CD4-positive, CD25-positive, alpha-beta regulatory T cell (primary cell): ENCODE measurements at regions not wholly inside any gene's neighbourhood (a gene's known extent, or its start where the extent isn't known, plus 50 kb on each side); places are given as distances from the start of the nearest gene placed in this dataset.

Experiments
- ATAC-seq, 2 donors: fragments of 150-1000 bp; cut with Tn5 transposase; one replicate each; pipeline ENCODE4 v1.10.0; 2021; ENCODE audit warnings: low read depth in 2 of 2, moderate number of reproducible peaks in 2 of 2, moderate library complexity in 1 of 2
- DNase-seq, 3 donors: peaks; one replicate each; pipeline versions ENCODE4 v3.0.0 to v3.0.0-alpha.2; 2012 to 2022; ENCODE audit warnings: mixed read lengths in 1 of 3
- H3K27ac ChIP-seq: one replicate; pipeline ENCODE4 v1.7.0; 2013; ENCODE audit warnings: mild to moderate bottlenecking, low read length; ENCODE audit not compliant: insufficient read depth, poor library complexity, severe bottlenecking
- H3K27me3 ChIP-seq: one replicate; pipeline ENCODE4 v1.7.0; 2013; ENCODE audit warnings: low read length; ENCODE audit not compliant: control insufficient read depth, insufficient read depth
- H3K36me3 ChIP-seq: one replicate; pipeline ENCODE4 v1.7.0; 2013; ENCODE audit warnings: mild to moderate bottlenecking, low read length, moderate library complexity; ENCODE audit not compliant: control insufficient read depth, insufficient read depth
- H3K4me1 ChIP-seq: 2 replicates; pipeline ENCODE4 v1.7.0; 2013; ENCODE audit warnings: mild to moderate bottlenecking, low read length; ENCODE audit not compliant: insufficient read depth, control insufficient read depth, poor library complexity, severe bottlenecking
- H3K4me3 ChIP-seq: one replicate; pipeline ENCODE4 v1.7.0; 2013; ENCODE audit warnings: low read depth, mild to moderate bottlenecking, low read length, moderate library complexity
- H3K9me3 ChIP-seq, 2 experiments: 1 replicate in 1 of 2; 2 replicates in 1 of 2; pipeline ENCODE4 v1.7.0; 2013; ENCODE audit warnings: low read length in 2 of 2, mild to moderate bottlenecking in 1 of 2, moderate library complexity in 1 of 2; ENCODE audit not compliant: control insufficient read depth in 2 of 2
- H3K27ac Mint-ChIP-seq, 3 donors: one replicate each; pipeline ENCODE4 v1.8.0; 2020 to 2022; ENCODE audit warnings: mild to moderate bottlenecking in 3 of 3, mixed read lengths in 3 of 3, moderate library complexity in 2 of 3
- H3K27me3 Mint-ChIP-seq: one replicate; pipeline ENCODE4 v1.8.0; 2022; ENCODE audit warnings: mild to moderate bottlenecking, mixed read lengths
- H3K36me3 Mint-ChIP-seq: one replicate; pipeline ENCODE4 v1.8.0; 2020; ENCODE audit warnings: mixed read lengths
- H3K4me1 Mint-ChIP-seq, 4 donors: one replicate each; pipeline ENCODE4 v1.8.0; 2020 to 2022; ENCODE audit warnings: mixed read lengths in 4 of 4, mild to moderate bottlenecking in 1 of 4
- H3K4me3 Mint-ChIP-seq, 4 donors: one replicate each; pipeline ENCODE4 v1.8.0; 2020 to 2022; ENCODE audit warnings: mild to moderate bottlenecking in 4 of 4, mixed read lengths in 4 of 4, moderate library complexity in 3 of 4
- H3K9me3 Mint-ChIP-seq, 7 donors: one replicate each; pipeline ENCODE4 v1.8.0; 2020 to 2022; ENCODE audit warnings: mixed read lengths in 7 of 7, mild to moderate bottlenecking in 3 of 7, moderate library complexity in 2 of 7

DNA sequence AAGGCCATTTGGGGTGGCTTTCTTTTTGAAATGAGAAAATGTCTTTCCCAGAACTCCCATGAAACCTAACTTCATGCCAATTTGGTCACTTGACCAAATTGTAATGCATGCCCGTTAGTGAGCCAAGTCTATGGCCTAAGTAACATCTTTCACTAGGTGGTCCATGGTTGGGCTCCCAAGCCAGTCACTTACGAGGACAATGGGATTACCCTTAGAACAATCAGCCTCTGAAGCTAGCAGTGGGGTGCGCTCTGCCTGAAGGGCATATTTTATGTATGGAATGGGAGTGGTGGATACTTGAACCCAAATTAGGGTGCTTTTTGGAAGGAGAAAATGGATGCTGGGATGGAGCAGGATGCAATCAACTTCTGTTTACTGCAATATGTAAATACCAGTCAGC lies 127.4 kb upstream of the GOLIM4 start:
- H3K4me3 Mint-ChIP-seq = no peak overlapping the region
- H3K36me3 ChIP-seq = no peaks in the 10 kb centered on the region
- H3K36me3 Mint-ChIP-seq = no peaks in the 10 kb centered on the region
- H3K4me1 ChIP-seq = no peaks in the 10 kb centered on the region
- H3K9me3 ChIP-seq = no peaks in the 10 kb centered on the region
- no peak overlapping the region for H3K4me3 ChIP-seq
- DNase-seq = no peak
- H3K4me1 Mint-ChIP-seq = no peaks in the 10 kb centered on the region
- no peak for ATAC-seq
- no peaks in the 10 kb centered on the region for H3K27me3 Mint-ChIP-seq
- no peak overlapping the region for H3K27ac ChIP-seq
- no peak overlapping the region for H3K27ac Mint-ChIP-seq
- peaks cover 0 to 6% (median 4%) of the 10 kb centered on the region in 7 donors for H3K9me3 Mint-ChIP-seq
- H3K27me3 ChIP-seq = no peaks in the 10 kb centered on the region

DNA sequence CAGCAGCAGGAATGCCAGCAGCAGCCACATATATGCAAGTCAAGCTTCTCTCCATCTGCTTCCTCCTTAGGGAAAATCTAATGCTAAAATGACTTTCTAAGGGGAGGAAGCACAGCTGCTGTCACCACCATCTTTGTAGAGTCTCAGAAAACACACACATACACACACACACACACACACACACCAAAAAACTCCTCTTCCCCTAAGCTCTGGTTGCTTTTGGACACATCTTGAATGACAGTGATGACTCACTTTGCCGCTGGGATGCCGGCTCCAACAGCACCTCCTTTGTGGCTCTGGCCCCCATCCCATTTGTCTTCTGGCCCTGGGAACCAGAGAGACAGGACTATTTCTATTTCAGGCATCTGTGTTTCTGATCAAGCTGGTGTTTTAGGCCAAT lies 124.8 kb upstream of the GOLIM4 start:
- ATAC-seq (no peak), DNase-seq (no peak)
- Histone ChIP-seq H3K27ac (no peak overlapping the region), H3K36me3 (no peaks in the 10 kb centered on the region), H3K9me3 (no peaks in the 10 kb centered on the region), H3K4me3 (no peak overlapping the region), H3K4me1 (no peaks in the 10 kb centered on the region), H3K27me3 (no peaks in the 10 kb centered on the region)
- Mint-ChIP-seq H3K36me3 (no peaks in the 10 kb centered on the region), H3K27me3 (no peaks in the 10 kb centered on the region), H3K27ac (no peak overlapping the region), H3K9me3 (peaks cover 0 to 6% (median 4%) of the 10 kb centered on the region in 7 donors), H3K4me1 (no peaks in the 10 kb centered on the region), H3K4me3 (no peak overlapping the region)

DNA sequence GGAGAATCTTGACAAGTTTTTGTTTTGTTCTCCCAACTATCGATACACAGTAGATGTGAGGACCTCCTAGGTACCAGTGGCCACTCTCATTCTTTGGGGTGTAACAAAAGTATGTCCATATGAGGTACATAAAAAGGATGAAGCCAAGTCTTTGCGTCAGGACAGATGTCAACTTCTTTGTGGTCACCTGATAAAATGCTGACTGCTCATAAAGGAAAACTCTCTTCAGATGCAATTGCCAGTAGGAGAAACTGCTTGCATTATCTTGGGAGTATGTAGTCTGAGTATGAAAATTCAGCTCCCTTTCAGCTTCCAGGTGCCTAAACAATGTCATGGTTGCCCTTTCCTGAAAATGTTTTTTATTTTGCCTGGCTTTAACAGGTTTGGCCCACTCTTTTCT lies 123.8 kb upstream of the GOLIM4 start:
- Histone ChIP-seq H3K27me3 (no peaks in the 10 kb centered on the region), H3K9me3 (no peaks in the 10 kb centered on the region), H3K4me1 (no peaks in the 10 kb centered on the region), H3K27ac (no peak overlapping the region), H3K36me3 (no peaks in the 10 kb centered on the region), H3K4me3 (no peak overlapping the region)
- Mint-ChIP-seq H3K27ac (no peak overlapping the region), H3K36me3 (no peaks in the 10 kb centered on the region), H3K9me3 (peaks cover 0 to 6% (median 4%) of the 10 kb centered on the region in 7 donors), H3K4me3 (no peak overlapping the region), H3K4me1 (no peaks in the 10 kb centered on the region), H3K27me3 (no peaks in the 10 kb centered on the region)
- DNase-seq (no peak), ATAC-seq (no peak)

DNA sequence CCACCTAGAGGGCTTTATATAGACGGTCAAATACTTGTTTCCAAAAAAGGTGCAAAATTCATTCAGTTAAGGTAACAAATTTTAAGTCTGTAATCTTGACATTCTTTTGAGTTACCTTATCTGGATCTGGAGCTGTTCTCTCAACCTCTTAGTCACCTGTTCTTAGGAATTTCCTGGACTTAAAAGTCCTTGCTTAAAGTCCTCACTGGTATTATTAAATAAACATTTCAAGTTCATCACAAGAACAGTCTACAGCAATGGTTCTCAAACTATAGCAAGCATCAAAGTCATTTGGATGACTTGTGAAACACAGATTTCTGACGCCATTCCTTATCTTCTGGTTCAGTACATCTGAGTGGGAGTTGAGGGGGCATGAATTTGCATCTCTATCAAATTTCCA lies 122.9 kb upstream of the GOLIM4 start:
- H3K27me3 ChIP-seq = no peaks in the 10 kb centered on the region
- no peaks in the 10 kb centered on the region for H3K36me3 ChIP-seq
- H3K9me3 ChIP-seq = no peaks in the 10 kb centered on the region
- no peaks in the 10 kb centered on the region for H3K4me1 Mint-ChIP-seq
- H3K4me3 Mint-ChIP-seq = no peak overlapping the region
- DNase-seq = no peak
- H3K4me3 ChIP-seq = no peak overlapping the region
- no peaks in the 10 kb centered on the region for H3K4me1 ChIP-seq
- H3K36me3 Mint-ChIP-seq = no peaks in the 10 kb centered on the region
- ATAC-seq = no peak
- no peaks in the 10 kb centered on the region for H3K27me3 Mint-ChIP-seq
- no peak overlapping the region for H3K27ac ChIP-seq
- H3K27ac Mint-ChIP-seq = no peak overlapping the region
- peaks cover 0 to 6% (median 3%) of the 10 kb centered on the region in 7 donors for H3K9me3 Mint-ChIP-seq

DNA sequence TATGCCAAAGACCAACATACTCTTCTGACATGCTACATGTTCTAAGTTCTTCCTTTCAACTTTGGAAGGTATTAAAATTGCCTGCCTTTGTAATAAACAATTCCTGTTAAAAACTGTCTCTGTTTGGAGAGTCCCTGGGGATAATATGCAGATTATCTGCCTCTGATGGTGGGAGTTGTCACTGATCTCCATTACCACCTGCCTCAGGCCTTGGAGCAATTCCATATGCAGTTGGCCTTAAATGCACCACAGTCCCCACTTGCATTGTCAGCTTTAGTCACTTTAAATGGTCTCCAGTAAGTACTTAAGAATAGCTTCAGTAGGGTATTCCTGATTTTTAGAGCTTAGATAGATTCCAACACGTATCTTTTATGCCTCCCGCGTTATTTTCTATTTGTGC lies 121.1 kb upstream of the GOLIM4 start:
- no peak overlapping the region for H3K4me3 Mint-ChIP-seq
- DNase-seq (no peak), ATAC-seq (no peak)
- Histone ChIP-seq H3K4me3 (no peak overlapping the region), H3K9me3 (no peaks in the 10 kb centered on the region), H3K4me1 (no peaks in the 10 kb centered on the region), H3K27ac (no peak overlapping the region), H3K27me3 (no peaks in the 10 kb centered on the region), H3K36me3 (no peaks in the 10 kb centered on the region)
- no peaks in the 10 kb centered on the region for H3K27me3 Mint-ChIP-seq
- H3K4me1 Mint-ChIP-seq = no peaks in the 10 kb centered on the region
- H3K9me3 Mint-ChIP-seq = peaks cover 0 to 6% (median 3%) of the 10 kb centered on the region in 7 donors
- H3K27ac Mint-ChIP-seq = no peak overlapping the region
- H3K36me3 Mint-ChIP-seq = no peaks in the 10 kb centered on the region

DNA sequence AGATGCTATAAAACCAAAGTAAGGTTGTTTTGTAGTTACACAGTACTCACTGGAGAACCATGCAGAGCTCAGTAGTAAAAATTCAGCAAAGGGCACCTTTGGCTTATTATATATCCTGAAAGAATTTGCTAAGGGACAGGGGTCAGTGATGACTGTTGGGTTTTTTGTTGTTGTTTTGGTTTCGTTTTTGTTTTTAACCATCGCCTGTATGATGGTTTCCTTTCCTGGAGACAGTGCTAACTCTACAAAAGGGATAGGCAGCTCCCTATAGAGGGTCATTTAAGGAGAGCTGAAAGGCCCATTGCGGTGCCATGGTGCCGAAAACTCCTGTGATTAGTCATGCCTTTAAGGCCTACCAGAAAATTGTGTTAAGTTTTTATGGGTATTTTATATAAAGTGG lies 118.2 kb upstream of the GOLIM4 start:
- Mint-ChIP-seq H3K27ac (no peak overlapping the region), H3K4me3 (no peak overlapping the region), H3K36me3 (no peaks in the 10 kb centered on the region), H3K4me1 (no peaks in the 10 kb centered on the region), H3K9me3 (peaks cover 0 to 2% (median 0%) of the 10 kb centered on the region in 7 donors), H3K27me3 (no peaks in the 10 kb centered on the region)
- Histone ChIP-seq H3K27me3 (no peaks in the 10 kb centered on the region), H3K4me3 (peak overlapping the region; percentile 17), H3K9me3 (no peaks in the 10 kb centered on the region), H3K27ac (no peak overlapping the region), H3K4me1 (no peaks in the 10 kb centered on the region), H3K36me3 (no peaks in the 10 kb centered on the region)
- ATAC-seq (no peak), DNase-seq (peak in 1 of 3 donors; percentile 5)

DNA sequence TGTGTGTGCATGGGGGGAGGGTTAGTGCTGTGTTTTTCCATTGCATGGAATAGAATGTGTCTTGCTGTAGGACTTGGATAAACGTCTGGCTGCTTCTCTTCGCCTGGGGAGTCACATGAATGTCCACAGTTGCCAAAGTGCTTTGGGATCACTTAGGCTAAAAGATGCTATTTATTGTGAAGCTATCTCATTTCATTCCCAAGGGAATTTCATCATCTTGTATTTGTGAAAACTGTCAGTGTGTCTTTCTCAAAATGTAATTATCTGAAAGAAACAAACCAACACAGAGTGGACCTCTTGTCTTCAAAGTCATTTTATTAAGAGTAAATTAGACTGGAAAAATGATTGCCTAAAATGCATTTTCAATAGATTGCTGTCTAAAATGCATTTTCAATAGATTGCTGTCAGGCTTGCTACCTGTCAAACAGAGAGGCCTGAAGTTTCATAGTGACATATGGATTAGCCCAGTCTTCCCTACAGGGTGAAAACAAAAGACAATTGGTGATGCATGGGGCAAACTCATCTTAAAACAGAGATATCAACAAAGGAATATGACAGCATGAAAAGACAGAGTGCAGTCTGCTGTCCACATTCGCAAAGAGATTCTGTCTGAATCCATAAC lies 117.1 kb upstream of the GOLIM4 start:
- no peak overlapping the region for H3K27ac Mint-ChIP-seq
- H3K27me3 Mint-ChIP-seq = no peaks in the 10 kb centered on the region
- no peak for DNase-seq
- Histone ChIP-seq H3K36me3 (no peaks in the 10 kb centered on the region), H3K4me3 (no peak overlapping the region), H3K4me1 (no peaks in the 10 kb centered on the region), H3K27ac (no peak overlapping the region), H3K9me3 (no peaks in the 10 kb centered on the region), H3K27me3 (no peaks in the 10 kb centered on the region)
- H3K4me3 Mint-ChIP-seq = no peak overlapping the region
- peaks cover 0 to 2% (median 0%) of the 10 kb centered on the region in 7 donors for H3K9me3 Mint-ChIP-seq
- no peaks in the 10 kb centered on the region for H3K4me1 Mint-ChIP-seq
- no peak for ATAC-seq
- H3K36me3 Mint-ChIP-seq = no peaks in the 10 kb centered on the region

DNA sequence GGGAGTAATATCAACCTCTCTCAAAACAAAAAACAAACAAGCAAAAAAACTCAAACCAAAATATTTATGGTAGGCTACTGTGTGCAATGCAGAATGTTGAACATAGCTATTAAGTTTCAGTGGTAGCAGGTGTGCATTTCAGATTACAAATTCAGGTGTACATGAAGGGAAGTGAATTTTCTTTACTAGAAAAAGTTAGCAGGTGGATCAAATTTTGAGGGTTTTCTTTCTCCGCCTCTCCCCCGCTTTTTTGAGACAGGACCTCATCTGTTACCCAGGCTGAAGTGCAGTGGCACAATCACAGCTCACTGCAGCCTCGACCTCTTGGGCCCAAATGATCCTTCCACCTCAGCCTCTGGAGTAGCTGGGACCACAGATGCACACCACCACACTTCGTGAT lies 109.7 kb upstream of the GOLIM4 start:
- H3K27me3 Mint-ChIP-seq = no peaks in the 10 kb centered on the region
- no peak overlapping the region for H3K4me3 ChIP-seq
- ATAC-seq (no peak), DNase-seq (no peak)
- H3K9me3 ChIP-seq = no peaks in the 10 kb centered on the region
- H3K36me3 ChIP-seq = no peaks in the 10 kb centered on the region
- no peaks in the 10 kb centered on the region for H3K27me3 ChIP-seq
- H3K27ac ChIP-seq = no peak overlapping the region
- H3K4me3 Mint-ChIP-seq = no peak overlapping the region
- no peak overlapping the region for H3K27ac Mint-ChIP-seq
- no peaks in the 10 kb centered on the region for H3K36me3 Mint-ChIP-seq
- no peaks in the 10 kb centered on the region for H3K4me1 Mint-ChIP-seq
- no peaks in the 10 kb centered on the region for H3K4me1 ChIP-seq
- H3K9me3 Mint-ChIP-seq = peaks cover 0 to 8% (median 0%) of the 10 kb centered on the region in 7 donors
